Activated naive CD4-positive, alpha-beta T cell treated with anti-CD3 and anti-CD28 coated beads, Interleukin-2, amount 50 U/mL, for 72 hours (primary cell): ENCODE measurements at regions not wholly inside any gene's neighbourhood (a gene's known extent, or its start where the extent isn't known, plus 50 kb on each side); places are given as distances from the start of the nearest gene placed in this dataset.

Source experiments
- ATAC-seq, 2 donors: fragments of 150-1000 bp; cut with Tn5 transposase; 2 replicates each; pipeline ENCODE4 v1.10.0; 2021; ENCODE audit warnings: mild to moderate bottlenecking in 2 of 2, moderate library complexity in 2 of 2
- DNase-seq, 2 donors: peaks; one replicate each; pipeline ENCODE4 v3.0.0; 2021 to 2022; ENCODE audit warnings: low spot score in 2 of 2
- H3K27ac Mint-ChIP-seq, 2 donors: one replicate each; pipeline ENCODE4 v1.8.0; 2022; ENCODE audit warnings: mild to moderate bottlenecking in 2 of 2, mixed read lengths in 2 of 2
- H3K36me3 Mint-ChIP-seq, 2 donors: one replicate each; pipeline ENCODE4 v1.8.0; 2022; ENCODE audit warnings: mixed read lengths in 2 of 2
- H3K9me3 Mint-ChIP-seq, 2 donors: one replicate each; pipeline ENCODE4 v1.8.0; 2022; ENCODE audit warnings: mixed read lengths in 2 of 2

GRCh38 chr3:43906849-43907507 lies 216.2 kb downstream of the ABHD5 start:
- DNase-seq = no peak
- Mint-ChIP-seq H3K36me3 (no peaks in the 10 kb centered on the region), H3K9me3 (no peaks in the 10 kb centered on the region), H3K27ac (no peak overlapping the region)
- ATAC-seq = no peak

GRCh38 chr3:43907508-43907858 lies 216.7 kb downstream of the ABHD5 start:
- Mint-ChIP-seq H3K27ac (no peak overlapping the region), H3K36me3 (no peaks in the 10 kb centered on the region), H3K9me3 (no peaks in the 10 kb centered on the region)
- DNase-seq (no peak), ATAC-seq (no peak)

GRCh38 chr3:43908456-43908855 lies 217.7 kb downstream of the ABHD5 start:
- no peaks in the 10 kb centered on the region for H3K36me3 Mint-ChIP-seq
- no peak for ATAC-seq
- no peak for DNase-seq
- no peaks in the 10 kb centered on the region for H3K9me3 Mint-ChIP-seq
- no peak overlapping the region for H3K27ac Mint-ChIP-seq

- Mint-ChIP-seq H3K9me3 (no peaks in the 10 kb centered on the region), H3K27ac (no peak overlapping the region), H3K36me3 (no peaks in the 10 kb centered on the region)
- DNase-seq (no peak), ATAC-seq (no peak)
Observed at GRCh38 chr3:43909149-43909548, 218.4 kb downstream of the ABHD5 start.

GRCh38 chr3:43910750-43911149 lies 220.0 kb downstream of the ABHD5 start:
- Mint-ChIP-seq H3K9me3 (no peaks in the 10 kb centered on the region), H3K36me3 (no peaks in the 10 kb centered on the region), H3K27ac (no peak overlapping the region)
- DNase-seq (no peak), ATAC-seq (no peak)

DNA sequence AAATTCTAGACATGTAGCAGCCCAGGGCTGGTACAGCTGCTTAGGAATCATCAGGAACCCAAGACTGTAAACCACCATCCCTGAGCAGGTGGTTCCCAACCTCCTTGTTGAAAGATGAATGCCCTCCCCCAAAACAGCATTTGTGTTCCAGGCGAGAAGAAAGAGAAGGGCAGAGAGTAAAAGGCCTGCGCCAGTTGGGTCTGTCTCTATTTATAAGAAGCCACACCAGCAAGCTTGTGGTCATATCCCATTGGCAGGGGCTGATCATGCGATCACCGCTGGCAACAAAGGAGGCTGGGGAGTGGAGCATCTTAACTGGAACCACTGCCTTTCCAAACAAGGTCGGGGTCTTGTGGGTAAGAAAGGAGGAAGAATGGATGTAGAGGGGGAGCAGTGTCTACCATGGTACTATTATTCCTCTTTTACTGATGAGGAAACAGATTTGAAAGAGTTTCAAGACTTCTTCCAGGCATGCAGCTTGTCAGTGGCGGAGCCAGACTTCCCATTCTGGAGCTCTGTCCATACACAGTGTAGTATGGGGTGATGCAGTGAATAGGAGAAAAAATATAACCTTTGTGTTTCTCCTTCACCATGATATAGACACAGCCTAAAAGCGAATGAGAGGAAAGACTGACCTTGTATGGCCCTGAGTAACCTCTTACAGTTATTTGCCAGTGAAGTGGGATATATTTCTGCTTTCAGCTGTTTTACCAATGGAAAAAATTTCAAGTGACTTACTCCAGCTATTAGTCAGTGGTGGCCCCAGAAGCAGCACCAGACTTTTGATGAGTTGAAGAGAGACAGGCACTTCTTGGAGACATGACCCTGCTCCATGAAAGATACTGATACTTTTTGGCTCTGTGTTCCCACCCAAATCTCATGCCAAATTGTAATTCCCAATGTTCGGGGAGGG lies 222.6 kb downstream of the ABHD5 start:
- Mint-ChIP-seq H3K27ac (no peak overlapping the region), H3K9me3 (peaks cover 0 to 3% of the 10 kb centered on the region in 2 donors), H3K36me3 (peaks cover 0 to 5% of the 10 kb centered on the region in 2 donors)
- ATAC-seq (peak; percentile 16 to 68), DNase-seq (no peak)

DNA sequence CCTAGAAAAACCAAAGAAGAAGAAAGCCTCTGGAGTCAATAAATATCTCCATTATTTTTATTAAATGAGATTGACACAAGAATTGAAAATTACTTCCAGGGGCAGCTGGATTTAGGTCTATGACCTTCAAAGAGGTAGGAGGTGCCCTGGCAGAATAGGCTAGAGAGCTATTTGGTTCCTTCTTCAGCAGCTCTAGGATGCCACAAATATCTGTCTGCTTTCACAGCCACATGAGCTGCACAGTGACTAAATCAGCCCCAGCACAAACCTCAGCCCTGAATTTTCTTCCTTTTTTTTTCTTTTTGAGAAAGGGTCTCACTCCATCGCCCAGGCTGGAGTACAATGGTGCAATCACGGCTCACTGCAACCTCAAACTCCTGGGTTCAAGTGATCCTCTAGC lies 223.5 kb downstream of the ABHD5 start:
- H3K9me3 Mint-ChIP-seq = peaks cover 0 to 3% of the 10 kb centered on the region in 2 donors
- H3K27ac Mint-ChIP-seq = no peak overlapping the region
- ATAC-seq (no peak), DNase-seq (no peak)
- H3K36me3 Mint-ChIP-seq = peaks cover 0 to 5% of the 10 kb centered on the region in 2 donors

- H3K27ac Mint-ChIP-seq = no peak overlapping the region
- H3K36me3 Mint-ChIP-seq = peaks cover 0 to 5% of the 10 kb centered on the region in 2 donors
- H3K9me3 Mint-ChIP-seq = peaks cover 0 to 3% of the 10 kb centered on the region in 2 donors
- ATAC-seq (no peak), DNase-seq (no peak)
Observed at GRCh38 chr3:43915546-43915945, 224.8 kb downstream of the ABHD5 start.

DNA sequence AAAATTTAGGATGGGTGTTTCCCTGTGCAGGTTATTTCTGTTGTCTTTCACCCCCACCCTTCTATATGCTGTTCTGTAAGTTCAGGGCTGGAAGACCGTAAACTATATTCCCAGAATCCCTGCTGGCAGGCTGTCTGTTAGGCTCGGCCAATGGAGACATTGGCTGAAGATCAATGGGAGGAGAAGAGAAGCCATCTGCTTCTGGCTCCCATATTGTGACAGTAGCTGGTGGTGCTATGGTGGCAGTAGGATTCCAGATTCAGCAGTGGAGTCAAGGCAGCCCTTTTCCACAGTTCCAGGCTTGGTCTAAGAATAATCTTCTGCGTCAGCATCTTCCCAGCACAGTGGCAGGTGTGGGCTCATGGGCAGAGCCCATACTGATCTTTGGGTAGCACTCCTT lies 226.6 kb downstream of the ABHD5 start:
- Mint-ChIP-seq H3K27ac (no peak overlapping the region), H3K36me3 (peaks cover 0 to 5% of the 10 kb centered on the region in 2 donors)

GRCh38 chr3:43919029-43919428 lies 228.3 kb downstream of the ABHD5 start:
- Mint-ChIP-seq H3K9me3 (peaks cover 0 to 3% of the 10 kb centered on the region in 2 donors), H3K36me3 (peaks cover 0 to 5% of the 10 kb centered on the region in 2 donors), H3K27ac (no peak overlapping the region)
- DNase-seq (no peak), ATAC-seq (no peak)

More for the DNA sequence above, 226.6 kb downstream of the ABHD5 start:
- peaks cover 0 to 3% of the 10 kb centered on the region in 2 donors for H3K9me3 Mint-ChIP-seq
- no peak for DNase-seq
- no peak for ATAC-seq

GRCh38 chr3:43921056-43921648 lies 230.4 kb downstream of the ABHD5 start:
- peaks cover 0 to 3% of the 10 kb centered on the region in 2 donors for H3K9me3 Mint-ChIP-seq
- H3K27ac Mint-ChIP-seq = no peak overlapping the region
- DNase-seq (no peak), ATAC-seq (no peak)
- peaks cover 0 to 5% of the 10 kb centered on the region in 2 donors for H3K36me3 Mint-ChIP-seq

GRCh38 chr3:43922374-43922773 lies 231.6 kb downstream of the ABHD5 start:
- Mint-ChIP-seq H3K36me3 (peaks cover 0 to 5% of the 10 kb centered on the region in 2 donors), H3K27ac (no peak overlapping the region), H3K9me3 (peaks cover 0 to 3% of the 10 kb centered on the region in 2 donors)
- DNase-seq = no peak
- no peak for ATAC-seq

- no peak overlapping the region for H3K27ac Mint-ChIP-seq
- H3K9me3 Mint-ChIP-seq = no peaks in the 10 kb centered on the region
- ATAC-seq = no peak
- H3K36me3 Mint-ChIP-seq = no peaks in the 10 kb centered on the region
- DNase-seq = no peak
Observed at GRCh38 chr3:43923104-43923882, 232.6 kb downstream of the ABHD5 start.

GRCh38 chr3:43926055-43926454 lies 235.3 kb downstream of the ABHD5 start:
- Mint-ChIP-seq H3K27ac (no peak overlapping the region), H3K9me3 (peaks cover 0 to 7% of the 10 kb centered on the region in 2 donors), H3K36me3 (no peaks in the 10 kb centered on the region)
- no peak for ATAC-seq
- no peak for DNase-seq

- Mint-ChIP-seq H3K36me3 (peaks cover 0 to 7% of the 10 kb centered on the region in 2 donors), H3K9me3 (peaks cover 7 to 12% of the 10 kb centered on the region in 2 donors), H3K27ac (no peak overlapping the region)
- no peak for ATAC-seq
- DNase-seq = no peak
Observed at GRCh38 chr3:43932921-43933320, 242.2 kb downstream of the ABHD5 start.

GRCh38 chr3:43948013-43948412 lies 257.3 kb downstream of the ABHD5 start:
- no peak overlapping the region for H3K27ac Mint-ChIP-seq
- ATAC-seq (no peak), DNase-seq (no peak)
- peaks cover 0 to 4% of the 10 kb centered on the region in 2 donors for H3K9me3 Mint-ChIP-seq
- peaks cover 0 to 14% of the 10 kb centered on the region in 2 donors for H3K36me3 Mint-ChIP-seq
